Adrenal gland (tissue), 5 donors: ENCODE measurements at regions not wholly inside any gene's neighbourhood (a gene's known extent, or its start where the extent isn't known, plus 50 kb on each side); places are given as distances from the start of the nearest gene placed in this dataset.

Experiments
- POLR2A ChIP-seq, 2 donors: fragments of 450-650 bp; IDR thresholded peaks; one replicate each; pipeline ENCODE4 v1.6.1; 2017; ENCODE audit warnings: antibody characterized with exemption in 2 of 2, mild to moderate bottlenecking in 2 of 2, moderate library complexity in 1 of 2
- TF ChIP-seq, protein P1 (sequence below), 6 experiments: fragments of 450-650 bp in 4 of 6; fragments of 200-600 bp in 2 of 6; sonication (generic) in 1 of 6; IDR thresholded peaks; 1 replicate in 5 of 6; 2 replicates in 1 of 6; pipeline versions ENCODE4 v1.5.1 to v1.8.0; 2016 to 2021; ENCODE audit warnings: antibody characterized with exemption in 6 of 6, mild to moderate bottlenecking in 2 of 6, moderate library complexity in 1 of 6
- donor health status: DM: no; HTN: no; CAD: no.

DNA sequence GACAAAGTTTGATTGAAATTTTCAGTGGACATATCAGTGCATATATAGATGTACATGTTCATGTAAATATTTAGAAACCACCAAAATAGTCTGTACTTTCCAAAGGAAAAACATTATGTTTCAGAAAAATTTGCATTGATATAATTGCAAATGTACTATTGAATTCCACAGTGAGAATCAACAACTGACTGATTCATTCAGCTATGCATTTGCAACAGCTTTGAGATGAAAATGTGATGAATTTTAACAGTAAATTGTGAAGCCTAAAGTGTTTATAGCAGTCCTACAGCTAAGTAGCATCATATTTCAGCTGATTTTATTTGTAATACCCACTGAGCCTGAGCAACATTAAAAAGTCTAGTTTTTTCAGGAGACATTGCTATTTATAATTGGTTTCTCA, 1647.4 kb upstream of the DDX18 start:
- TF ChIP-seq, protein P1, sequence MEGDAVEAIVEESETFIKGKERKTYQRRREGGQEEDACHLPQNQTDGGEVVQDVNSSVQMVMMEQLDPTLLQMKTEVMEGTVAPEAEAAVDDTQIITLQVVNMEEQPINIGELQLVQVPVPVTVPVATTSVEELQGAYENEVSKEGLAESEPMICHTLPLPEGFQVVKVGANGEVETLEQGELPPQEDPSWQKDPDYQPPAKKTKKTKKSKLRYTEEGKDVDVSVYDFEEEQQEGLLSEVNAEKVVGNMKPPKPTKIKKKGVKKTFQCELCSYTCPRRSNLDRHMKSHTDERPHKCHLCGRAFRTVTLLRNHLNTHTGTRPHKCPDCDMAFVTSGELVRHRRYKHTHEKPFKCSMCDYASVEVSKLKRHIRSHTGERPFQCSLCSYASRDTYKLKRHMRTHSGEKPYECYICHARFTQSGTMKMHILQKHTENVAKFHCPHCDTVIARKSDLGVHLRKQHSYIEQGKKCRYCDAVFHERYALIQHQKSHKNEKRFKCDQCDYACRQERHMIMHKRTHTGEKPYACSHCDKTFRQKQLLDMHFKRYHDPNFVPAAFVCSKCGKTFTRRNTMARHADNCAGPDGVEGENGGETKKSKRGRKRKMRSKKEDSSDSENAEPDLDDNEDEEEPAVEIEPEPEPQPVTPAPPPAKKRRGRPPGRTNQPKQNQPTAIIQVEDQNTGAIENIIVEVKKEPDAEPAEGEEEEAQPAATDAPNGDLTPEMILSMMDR (IDR thresholded peaks at IDR 0.05) = no peak
- no peak for TF ChIP-seq POLR2A (IDR thresholded peaks at IDR 0.05)
